GM12878 (cell line): ENCODE measurements at regions not wholly inside any gene's neighbourhood (a gene's known extent, or its start where the extent isn't known, plus 50 kb on each side); places are given as distances from the start of the nearest gene placed in this dataset.
A peak's percentile ranks its signal among the peaks of the same experiment; 100 is the strongest.

ENCODE experiments used
- ATAC-seq: fragments of 200-7000 bp; cut with Tn5 transposase; 3 replicates; pipeline ENCODE4 v1.9.1; 2020; ENCODE audit warnings: mild to moderate bottlenecking, moderate library complexity
- BruUV-seq: library from RNA; stranded (reverse); fragments of 400-500 nt; replicated peaks from 2 replicates; lab custom pipeline; 2021; lab: Mats Ljungman, UMichigan
- CTCF ChIA-PET: fragments of 300-600 bp; sonication (Branson Sonifier 250); formaldehyde crosslinking; extraction: SDS; loops from one replicate; lab custom pipeline; 2021; ENCODE audit warnings: inconsistent platforms; lab: Yijun Ruan, JAX
- POLR2A ChIA-PET: fragments of 350-600 bp; formaldehyde crosslinking; extraction: SDS; loops from one replicate; lab custom pipeline; 2021; ENCODE audit warnings: inconsistent platforms; lab: Charles Lee
- RAD21 ChIA-PET: fragments of 300-600 bp; sonication (Branson Sonifier 250); formaldehyde crosslinking; loops from one replicate; lab custom pipeline; 2023; ENCODE audit warnings: antibody characterized with exemption; ENCODE audit not compliant: unreplicated experiment; lab: Charles Lee
- SMC1A ChIA-PET: fragments of 300-600 bp; sonication (Branson Sonifier 250); formaldehyde crosslinking; loops from one replicate; lab custom pipeline; 2023; ENCODE audit not compliant: unreplicated experiment, uncharacterized antibody; lab: Charles Lee
- DNase-seq: peaks from one replicate; pipeline ENCODE4 v3.0.0-alpha.2; 2011; ENCODE audit warnings: low read depth, low spot score
- FAIRE-seq: peaks from 3 replicates; lab custom pipeline; 2011; peaks lifted over from hg19 to GRCh38; lab: Jason Lieb, UNC
- H2AFZ ChIP-seq: 2 replicates; pipeline ENCODE4 v1.6.0; 2011; ENCODE audit warnings: low read depth, low read length, control low read depth; ENCODE audit not compliant: control insufficient read depth
- H3K27ac ChIP-seq: 2 replicates; pipeline ENCODE4 v1.5.1; 2011; ENCODE audit warnings: control low read depth; ENCODE audit not compliant: control insufficient read depth, insufficient read depth
- H3K27me3 ChIP-seq, 2 experiments: replicated peaks in 1 of 2; 2 replicates each; pipeline versions ENCODE4 v1.6.0 to v1.6.1; 2011; ENCODE audit warnings: low read length in 1 of 2; ENCODE audit not compliant: control insufficient read depth in 2 of 2, insufficient read depth in 2 of 2
- H3K36me3 ChIP-seq, 2 experiments: 2 replicates each; pipeline ENCODE4 v1.5.1; 2011; ENCODE audit warnings: low read length in 1 of 2; ENCODE audit not compliant: control insufficient read depth in 2 of 2, insufficient read depth in 2 of 2
- H3K4me1 ChIP-seq: 2 replicates; pipeline ENCODE4 v1.6.1; 2011; ENCODE audit warnings: mild to moderate bottlenecking, low read length, moderate library complexity, mixed read lengths; ENCODE audit not compliant: control insufficient read depth, insufficient read depth
- H3K4me2 ChIP-seq: 2 replicates; pipeline ENCODE4 v1.6.0; 2011; ENCODE audit warnings: control low read depth; ENCODE audit not compliant: control insufficient read depth, insufficient read depth
- H3K4me3 ChIP-seq: fragments of 200-600 bp; sonication (generic); 2 replicates; pipeline ENCODE4 v1.5.1; 2016
- H3K79me2 ChIP-seq: 2 replicates; pipeline ENCODE4 v1.6.0; 2011; ENCODE audit warnings: low read length; ENCODE audit not compliant: control insufficient read depth, insufficient read depth
- H3K9ac ChIP-seq: 2 replicates; pipeline ENCODE4 v1.8.0; 2011; ENCODE audit warnings: low read length, control low read depth, mixed read lengths; ENCODE audit not compliant: control insufficient read depth, insufficient read depth
- H3K9me3 ChIP-seq: replicated peaks from 3 replicates; pipeline ENCODE4 v1.5.1; 2011; ENCODE audit warnings: mild to moderate bottlenecking, low read length; ENCODE audit not compliant: control insufficient read depth, insufficient read depth
- H4K20me1 ChIP-seq: 2 replicates; pipeline ENCODE4 v1.6.0; 2011; ENCODE audit not compliant: control insufficient read depth, insufficient read depth
- CEBPZ ChIP-seq: fragments of 150-350 bp; IDR thresholded peaks from 2 replicates; pipeline ENCODE4 v1.6.1; 2016; ENCODE audit warnings: low read depth, low read length
- JUNB ChIP-seq: IDR thresholded peaks from 2 replicates; pipeline ENCODE4 v1.6.1; 2016; ENCODE audit warnings: antibody characterized with exemption, mild to moderate bottlenecking
- NKRF ChIP-seq: fragments of 450-650 bp; conservative IDR thresholded peaks from 2 replicates; pipeline ENCODE4 v1.6.1; 2017; ENCODE audit warnings: mild to moderate bottlenecking, moderate library complexity
- STAT3 ChIP-seq: IDR thresholded peaks from 2 replicates; pipeline ENCODE4 v1.6.1; 2011; ENCODE audit warnings: low read depth, low read length, improper control_type of control experiment
- TARDBP ChIP-seq: IDR thresholded peaks from 2 replicates; pipeline ENCODE4 v1.6.1; 2016; ENCODE audit warnings: borderline replicate concordance
- YBX1 ChIP-seq: fragments of 450-650 bp; IDR thresholded peaks from 2 replicates; pipeline ENCODE4 v1.6.1; 2016; ENCODE audit warnings: antibody characterized with exemption
- ZBTB33 ChIP-seq: fragments of 450-650 bp; IDR thresholded peaks from 2 replicates; pipeline ENCODE4 v1.6.1; 2017; ENCODE audit warnings: mild to moderate bottlenecking
- WGBS: methylation state at CpG from one replicate; pipeline ENCODE4 v1.1.6; 2016; ENCODE audit warnings: low lambda C conversion rate; ENCODE audit not compliant: insufficient replicate concordance, insufficient coverage; ENCODE audit errors: missing lambda C conversion rate; 5-methylcytosine and 5-hydroxymethylcytosine counted together
- in situ Hi-C: fragments of 300-500 bp; cut with MboI; formaldehyde crosslinking; loops from 9 replicates; pipeline ENCODE4 v1.14.3; 2018; ENCODE audit warnings: mixed read lengths
- intact Hi-C: fragments of 100-400 bp; cut with micrococcal nuclease; formaldehyde crosslinking; loops from one replicate; pipeline ENCODE4 v1.14.2; 2022; ENCODE audit not compliant: unreplicated experiment

- ChIA-PET RAD21 (interaction anchor here (1.2 to 3.6 kb wide), 2 partner anchors 11 to 207 kb away, joined by 3 to 17 read pairs; no protein-coding TSS in a partner anchor), SMC1A (interaction anchor here (1.2 kb wide), 2 partner anchors 11 to 15 kb away, joined by 5 read pairs; no protein-coding TSS in a partner anchor), POLR2A (interaction anchor here (0.6 kb wide), 1 partner anchor 37 kb away, joined by 3 read pairs; no protein-coding TSS in a partner anchor), CTCF (no interaction called here)
- no TSS peak for BruUV-seq
- ATAC-seq, result no peak
- in situ Hi-C loops, result no loop called here
- Histone ChIP-seq H3K27me3 (no peaks in the 10 kb centered on the region), H3K36me3 (peaks cover 2 to 10% of the 10 kb centered on the region in 2 experiments; a peak in 3 of 4 replicates), H3K4me1 (peaks cover 15% of the 10 kb centered on the region), H3K9me3 (no peaks in the 10 kb centered on the region; the same call in 2 of the 3 replicates), H3K79me2 (peaks cover 20% of the 10 kb centered on the region), H3K27ac (no peak overlapping the region), H3K4me2 (no peak overlapping the region), H2AFZ (no peak overlapping the region), H3K9ac (no peak overlapping the region), H3K4me3 (no peak overlapping the region), H4K20me1 (peaks cover 3% of the 10 kb centered on the region)
- DNase-seq, result no peak
- intact Hi-C loops, result no loop called here
- TF ChIP-seq STAT3, result no peak
- TF ChIP-seq JUNB, result 0 out of 2 replicates have a peak, but pooled peaks have one; percentile 6
- FAIRE-seq, result no peak
- 92% methylated on average over 7 of the region's 7 CpGs for WGBS
Measured at GRCh38 chr7:131095346-131095745, 232.3 kb upstream of the MKLN1 start.

GRCh38 chr7:131096267-131096927, 231.3 kb upstream of the MKLN1 start:
- Histone ChIP-seq H3K36me3 (peaks cover 2 to 10% of the 10 kb centered on the region in 2 experiments; a peak in 3 of 4 replicates), H3K9me3 (no peaks in the 10 kb centered on the region; the same call in 2 of the 3 replicates), H2AFZ (no peak overlapping the region), H3K27me3 (no peaks in the 10 kb centered on the region), H3K9ac (no peak overlapping the region), H4K20me1 (peaks cover 3% of the 10 kb centered on the region), H3K4me1 (peaks cover 20% of the 10 kb centered on the region), H3K4me2 (no peak overlapping the region), H3K27ac (no peak overlapping the region), H3K79me2 (peaks cover 26% of the 10 kb centered on the region), H3K4me3 (no peak overlapping the region)
- in situ Hi-C loops (no loop called here), intact Hi-C loops (no loop called here)
- FAIRE-seq (no peak), ATAC-seq (no peak), DNase-seq (no peak)
- ChIA-PET POLR2A (interaction anchor here (0.7 to 0.9 kb wide), 2 partner anchors 9 kb away, joined by 3 to 4 read pairs; no protein-coding TSS in a partner anchor), CTCF (interaction anchor here (0.6 to 1.2 kb wide), 2 partner anchors 31 to 89 kb away, joined by 3 read pairs; no protein-coding TSS in a partner anchor), SMC1A (interaction anchor here (0.7 to 1.4 kb wide), 5 partner anchors 10 to 313 kb away, joined by 4 to 5 read pairs (median 4); no protein-coding TSS in a partner anchor), RAD21 (interaction anchor here (0.8 to 3.6 kb wide), 6 partner anchors 10 to 206 kb away, joined by 3 to 17 read pairs (median 6); no protein-coding TSS in a partner anchor)
- BruUV-seq, result no TSS peak
- 84% methylated on average over 7 of the region's 7 CpGs for WGBS
- TF ChIP-seq NKRF (no peak), CEBPZ (no peak), YBX1 (no peak), TARDBP (no peak), ZBTB33 (no peak)
